ENCODE measurements at regions not wholly inside any gene's neighbourhood (a gene's known extent, or its start where the extent isn't known, plus 50 kb on each side); places are given as distances from the start of the nearest gene placed in this dataset.

DNA sequence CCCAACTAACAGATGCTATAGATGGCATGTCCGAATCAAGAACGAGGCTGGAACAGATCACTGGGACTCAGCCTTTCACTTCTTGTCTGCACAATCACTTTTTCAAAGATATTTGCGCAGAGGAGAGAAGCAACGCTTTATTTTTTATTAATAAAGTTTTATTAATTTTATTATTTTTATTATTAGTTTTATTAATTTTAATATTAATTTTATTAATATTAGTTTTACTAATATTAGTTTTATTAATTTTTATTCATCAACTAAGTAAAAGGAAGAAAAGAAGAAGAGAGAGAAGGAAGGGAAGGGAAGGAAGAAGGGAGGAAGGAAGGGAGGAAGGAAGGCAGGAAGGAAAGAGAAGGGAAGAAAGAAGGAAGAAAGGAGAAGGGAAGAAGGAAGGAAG, 236.4 kb upstream of the HHIP start:
- TF ChIP-seq, protein P1, sequence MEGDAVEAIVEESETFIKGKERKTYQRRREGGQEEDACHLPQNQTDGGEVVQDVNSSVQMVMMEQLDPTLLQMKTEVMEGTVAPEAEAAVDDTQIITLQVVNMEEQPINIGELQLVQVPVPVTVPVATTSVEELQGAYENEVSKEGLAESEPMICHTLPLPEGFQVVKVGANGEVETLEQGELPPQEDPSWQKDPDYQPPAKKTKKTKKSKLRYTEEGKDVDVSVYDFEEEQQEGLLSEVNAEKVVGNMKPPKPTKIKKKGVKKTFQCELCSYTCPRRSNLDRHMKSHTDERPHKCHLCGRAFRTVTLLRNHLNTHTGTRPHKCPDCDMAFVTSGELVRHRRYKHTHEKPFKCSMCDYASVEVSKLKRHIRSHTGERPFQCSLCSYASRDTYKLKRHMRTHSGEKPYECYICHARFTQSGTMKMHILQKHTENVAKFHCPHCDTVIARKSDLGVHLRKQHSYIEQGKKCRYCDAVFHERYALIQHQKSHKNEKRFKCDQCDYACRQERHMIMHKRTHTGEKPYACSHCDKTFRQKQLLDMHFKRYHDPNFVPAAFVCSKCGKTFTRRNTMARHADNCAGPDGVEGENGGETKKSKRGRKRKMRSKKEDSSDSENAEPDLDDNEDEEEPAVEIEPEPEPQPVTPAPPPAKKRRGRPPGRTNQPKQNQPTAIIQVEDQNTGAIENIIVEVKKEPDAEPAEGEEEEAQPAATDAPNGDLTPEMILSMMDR (IDR thresholded peaks at IDR 0.05): no peak
- TF ChIP-seq POLR2A (IDR thresholded peaks at IDR 0.05) (no peak), EP300 (IDR thresholded peaks at IDR 0.05) (no peak)

All from ovary (tissue), 3 donors.